ENCODE measurements at regions not wholly inside any gene's neighbourhood (a gene's known extent, or its start where the extent isn't known, plus 50 kb on each side); places are given as distances from the start of the nearest gene placed in this dataset.

- no peaks in the 10 kb centered on the region for H3K27me3 ChIP-seq
- intact Hi-C loops (cut with DNase I), result no loop called here
- no peaks in the 10 kb centered on the region for H3K9me3 ChIP-seq
- peak in 2 of 3 experiments; percentile 6 to 31 for TF ChIP-seq CTCF (IDR thresholded peaks at IDR 0.05)
- H3K4me1 ChIP-seq, result no peaks in the 10 kb centered on the region
- no peak overlapping the region for H3K27ac ChIP-seq
- no peaks in the 10 kb centered on the region for H3K36me3 ChIP-seq
- DNase-seq (ENCODE audit: low spot score in 2 of 2), result no peak
- H3K4me3 ChIP-seq, result no peak overlapping the region
Measured at GRCh38 chr3:153290268-153291015, 128.4 kb downstream of the RAP2B start.

GRCh38 chr3:153291059-153291685, 129.1 kb downstream of the RAP2B start:
- Histone ChIP-seq H3K27me3 (no peaks in the 10 kb centered on the region), H3K27ac (no peak overlapping the region), H3K9me3 (no peaks in the 10 kb centered on the region), H3K4me1 (no peaks in the 10 kb centered on the region), H3K36me3 (no peaks in the 10 kb centered on the region), H3K4me3 (no peak overlapping the region)
- DNase-seq (ENCODE audit: low spot score in 2 of 2), result no peak
- intact Hi-C loops (cut with DNase I), result no loop called here
- TF ChIP-seq CTCF (IDR thresholded peaks at IDR 0.05), result peak in 1 of 3 experiments; percentile 28

- Histone ChIP-seq H3K27ac (no peak overlapping the region), H3K4me3 (no peak overlapping the region), H3K27me3 (no peaks in the 10 kb centered on the region), H3K36me3 (no peaks in the 10 kb centered on the region), H3K4me1 (no peaks in the 10 kb centered on the region), H3K9me3 (no peaks in the 10 kb centered on the region)
- intact Hi-C loops (cut with DNase I), result no loop called here
- TF ChIP-seq CTCF (IDR thresholded peaks at IDR 0.05), result no peak
- no peak for DNase-seq (ENCODE audit: low spot score in 2 of 2)
Measured at GRCh38 chr3:153293265-153293664, 131.2 kb downstream of the RAP2B start.

GRCh38 chr3:153295901-153296300, 133.9 kb downstream of the RAP2B start:
- H3K9me3 ChIP-seq, result no peaks in the 10 kb centered on the region
- no peak overlapping the region for H3K27ac ChIP-seq
- no peak overlapping the region for H3K4me3 ChIP-seq
- no peaks in the 10 kb centered on the region for H3K36me3 ChIP-seq
- TF ChIP-seq CTCF (IDR thresholded peaks at IDR 0.05), result no peak
- no peak for DNase-seq (ENCODE audit: low spot score in 2 of 2)
- H3K4me1 ChIP-seq, result no peaks in the 10 kb centered on the region
- no peaks in the 10 kb centered on the region for H3K27me3 ChIP-seq
- intact Hi-C loops (cut with DNase I), result no loop called here

GRCh38 chr3:153305189-153305588, 143.2 kb downstream of the RAP2B start:
- Histone ChIP-seq H3K27me3 (no peaks in the 10 kb centered on the region), H3K4me3 (no peak overlapping the region), H3K36me3 (no peaks in the 10 kb centered on the region), H3K27ac (no peak overlapping the region), H3K4me1 (no peaks in the 10 kb centered on the region), H3K9me3 (no peaks in the 10 kb centered on the region)
- TF ChIP-seq CTCF (IDR thresholded peaks at IDR 0.05), result no peak
- DNase-seq (ENCODE audit: low spot score in 2 of 2), result no peak
- intact Hi-C loops (cut with DNase I), result no loop called here
